Right lobe of liver (tissue), 4 donors: ENCODE measurements at regions not wholly inside any gene's neighbourhood (a gene's known extent, or its start where the extent isn't known, plus 50 kb on each side); places are given as distances from the start of the nearest gene placed in this dataset.

Source experiments
- POLR2A ChIP-seq: fragments of 450-650 bp; IDR thresholded peaks from one replicate; pipeline ENCODE4 v1.6.1; 2017; ENCODE audit warnings: antibody characterized with exemption, mild to moderate bottlenecking
- TF ChIP-seq, protein P1 (sequence below), 4 donors: fragments of 200-600 bp in 3 of 4; fragments of 450-650 bp in 1 of 4; IDR thresholded peaks; one replicate each; pipeline versions ENCODE4 v1.5.1 to v1.8.0; 2016 to 2022; ENCODE audit warnings: antibody characterized with exemption in 4 of 4, mild to moderate bottlenecking in 2 of 4
- donor health status: DM: no; HTN: no; CAD: no.
- donor health status: DM: no; HTN: no; CAD: no.
- donor health status: DM: no; HTN: yes; CAD: no.

DNA sequence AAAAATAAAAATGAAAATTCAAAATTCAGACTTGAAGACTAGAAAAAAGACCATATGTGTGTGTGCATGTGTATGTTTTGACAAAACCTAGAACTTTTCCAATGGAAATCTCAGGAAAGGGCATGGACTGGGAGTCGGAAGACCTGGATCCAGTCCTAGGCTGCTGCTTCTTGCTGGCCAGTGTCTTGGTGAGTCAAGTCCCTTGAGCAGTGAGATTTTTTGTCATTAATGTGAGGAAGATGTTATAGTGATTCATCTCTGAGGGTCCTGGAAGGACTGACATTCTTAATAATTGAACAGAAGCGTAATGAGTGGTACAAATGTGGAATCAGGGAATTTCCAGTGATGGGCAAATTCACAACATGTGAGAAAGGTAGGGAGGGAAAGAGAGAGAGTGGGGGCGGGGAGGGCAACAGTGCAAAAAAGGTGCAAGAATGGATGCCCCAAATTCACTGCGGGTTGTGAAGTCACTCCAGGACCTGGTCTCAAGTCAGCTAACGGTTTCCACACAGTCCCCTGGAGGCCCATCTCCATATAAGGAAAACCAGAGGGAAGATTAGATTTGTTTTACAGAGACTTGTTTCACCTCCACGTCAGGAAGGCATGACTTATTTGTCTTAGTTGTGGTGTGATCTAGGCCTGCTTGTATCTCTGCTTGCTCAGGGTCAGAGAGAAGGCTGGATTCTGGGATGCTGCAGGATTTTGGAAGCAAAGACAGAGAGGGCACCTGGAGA is 201.7 kb downstream of the BUB3 start:
- TF ChIP-seq, protein P1, sequence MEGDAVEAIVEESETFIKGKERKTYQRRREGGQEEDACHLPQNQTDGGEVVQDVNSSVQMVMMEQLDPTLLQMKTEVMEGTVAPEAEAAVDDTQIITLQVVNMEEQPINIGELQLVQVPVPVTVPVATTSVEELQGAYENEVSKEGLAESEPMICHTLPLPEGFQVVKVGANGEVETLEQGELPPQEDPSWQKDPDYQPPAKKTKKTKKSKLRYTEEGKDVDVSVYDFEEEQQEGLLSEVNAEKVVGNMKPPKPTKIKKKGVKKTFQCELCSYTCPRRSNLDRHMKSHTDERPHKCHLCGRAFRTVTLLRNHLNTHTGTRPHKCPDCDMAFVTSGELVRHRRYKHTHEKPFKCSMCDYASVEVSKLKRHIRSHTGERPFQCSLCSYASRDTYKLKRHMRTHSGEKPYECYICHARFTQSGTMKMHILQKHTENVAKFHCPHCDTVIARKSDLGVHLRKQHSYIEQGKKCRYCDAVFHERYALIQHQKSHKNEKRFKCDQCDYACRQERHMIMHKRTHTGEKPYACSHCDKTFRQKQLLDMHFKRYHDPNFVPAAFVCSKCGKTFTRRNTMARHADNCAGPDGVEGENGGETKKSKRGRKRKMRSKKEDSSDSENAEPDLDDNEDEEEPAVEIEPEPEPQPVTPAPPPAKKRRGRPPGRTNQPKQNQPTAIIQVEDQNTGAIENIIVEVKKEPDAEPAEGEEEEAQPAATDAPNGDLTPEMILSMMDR (IDR thresholded peaks at IDR 0.05), result no peak
- TF ChIP-seq POLR2A, result no peak
